ENCODE measurements at regions not wholly inside any gene's neighbourhood (a gene's known extent, or its start where the extent isn't known, plus 50 kb on each side); places are given as distances from the start of the nearest gene placed in this dataset.

DNA sequence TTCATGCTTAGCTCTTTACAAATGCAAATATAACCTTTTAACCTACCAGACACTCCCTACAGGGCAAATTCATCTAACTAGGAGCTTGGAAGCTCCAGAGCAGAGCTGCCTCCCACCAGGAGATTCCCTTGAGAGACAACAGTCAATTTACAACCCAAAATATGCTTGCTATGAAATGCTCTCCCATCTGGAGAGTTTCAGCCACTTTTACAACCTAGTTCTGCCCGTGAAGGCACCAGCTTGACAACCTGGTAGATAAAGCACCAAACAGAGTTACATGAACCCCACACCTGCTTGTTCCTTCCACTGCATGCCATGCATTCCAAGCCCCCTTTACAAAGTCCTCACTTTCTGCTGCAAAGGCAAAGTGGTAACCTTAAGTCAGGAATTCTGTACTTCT, 215.3 kb upstream of the KIF2B start (continued):
- TF ChIP-seq CSRNP3 (CRISPR knock-in tag; IDR thresholded peaks at IDR 0.05) (no peak), OSR1 (CRISPR knock-in tag; IDR thresholded peaks at IDR 0.05) (no peak)
- TF ChIP-seq, protein P1, sequence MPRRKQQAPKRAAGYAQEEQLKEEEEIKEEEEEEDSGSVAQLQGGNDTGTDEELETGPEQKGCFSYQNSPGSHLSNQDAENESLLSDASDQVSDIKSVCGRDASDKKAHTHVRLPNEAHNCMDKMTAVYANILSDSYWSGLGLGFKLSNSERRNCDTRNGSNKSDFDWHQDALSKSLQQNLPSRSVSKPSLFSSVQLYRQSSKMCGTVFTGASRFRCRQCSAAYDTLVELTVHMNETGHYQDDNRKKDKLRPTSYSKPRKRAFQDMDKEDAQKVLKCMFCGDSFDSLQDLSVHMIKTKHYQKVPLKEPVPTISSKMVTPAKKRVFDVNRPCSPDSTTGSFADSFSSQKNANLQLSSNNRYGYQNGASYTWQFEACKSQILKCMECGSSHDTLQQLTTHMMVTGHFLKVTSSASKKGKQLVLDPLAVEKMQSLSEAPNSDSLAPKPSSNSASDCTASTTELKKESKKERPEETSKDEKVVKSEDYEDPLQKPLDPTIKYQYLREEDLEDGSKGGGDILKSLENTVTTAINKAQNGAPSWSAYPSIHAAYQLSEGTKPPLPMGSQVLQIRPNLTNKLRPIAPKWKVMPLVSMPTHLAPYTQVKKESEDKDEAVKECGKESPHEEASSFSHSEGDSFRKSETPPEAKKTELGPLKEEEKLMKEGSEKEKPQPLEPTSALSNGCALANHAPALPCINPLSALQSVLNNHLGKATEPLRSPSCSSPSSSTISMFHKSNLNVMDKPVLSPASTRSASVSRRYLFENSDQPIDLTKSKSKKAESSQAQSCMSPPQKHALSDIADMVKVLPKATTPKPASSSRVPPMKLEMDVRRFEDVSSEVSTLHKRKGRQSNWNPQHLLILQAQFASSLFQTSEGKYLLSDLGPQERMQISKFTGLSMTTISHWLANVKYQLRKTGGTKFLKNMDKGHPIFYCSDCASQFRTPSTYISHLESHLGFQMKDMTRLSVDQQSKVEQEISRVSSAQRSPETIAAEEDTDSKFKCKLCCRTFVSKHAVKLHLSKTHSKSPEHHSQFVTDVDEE (CRISPR knock-in tag; IDR thresholded peaks at IDR 0.05) = no peak

DNA sequence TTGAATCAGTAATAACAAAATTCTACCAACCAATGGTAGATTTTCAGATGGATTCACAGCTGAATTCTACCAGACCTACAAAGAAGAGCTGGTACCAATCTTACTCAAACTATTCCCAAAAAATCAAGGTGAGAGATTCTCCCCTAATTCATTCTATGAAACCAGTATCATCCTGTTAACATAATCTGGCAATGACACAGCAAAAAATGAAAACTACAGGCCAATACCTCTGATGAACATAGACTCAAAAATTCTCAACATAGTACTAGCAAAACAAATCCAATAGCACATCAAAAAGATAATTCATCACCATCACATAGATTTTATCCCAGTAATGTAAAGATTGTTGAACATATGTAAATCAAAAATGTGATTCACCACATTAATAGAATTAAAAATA, 234.4 kb upstream of the KIF2B start:
- ATAC-seq = no peak
- TF ChIP-seq ARNTL (CRISPR knock-in tag; IDR thresholded peaks at IDR 0.05; ENCODE audit: borderline replicate concordance, low read depth) = no peak
- no peak for TF ChIP-seq CSDC2 (CRISPR knock-in tag; IDR thresholded peaks at IDR 0.05)
- no peak for TF ChIP-seq ZNF565 (CRISPR knock-in tag; conservative IDR thresholded peaks at IDR 0.05; ENCODE audit: low read depth)
- TF ChIP-seq ZFP30 (CRISPR knock-in tag; IDR thresholded peaks at IDR 0.05) = no peak
- TF ChIP-seq ZFP3 (CRISPR knock-in tag; IDR thresholded peaks at IDR 0.05) = no peak
- TF ChIP-seq CREB5 (CRISPR knock-in tag; IDR thresholded peaks at IDR 0.05; ENCODE audit: low read depth) = no peak
- no peak for TF ChIP-seq POU6F1 (CRISPR knock-in tag; IDR thresholded peaks at IDR 0.05; ENCODE audit: borderline replicate concordance, low read depth)
- TF ChIP-seq ZNF8 (CRISPR knock-in tag; IDR thresholded peaks at IDR 0.05) = no peak
- no peak for TF ChIP-seq ESRRG (CRISPR knock-in tag; IDR thresholded peaks at IDR 0.05)
- TF ChIP-seq CSRNP3 (CRISPR knock-in tag; IDR thresholded peaks at IDR 0.05) = no peak
- TF ChIP-seq, protein P1 (CRISPR knock-in tag; IDR thresholded peaks at IDR 0.05) = no peak
- no peak for TF ChIP-seq RARB (CRISPR knock-in tag; IDR thresholded peaks at IDR 0.05)
- no peak for TF ChIP-seq ISL1 (CRISPR knock-in tag; IDR thresholded peaks at IDR 0.05)
- TF ChIP-seq ZC3H10 (CRISPR knock-in tag; IDR thresholded peaks at IDR 0.05) = no peak
- no peak for TF ChIP-seq GLIS3 (CRISPR knock-in tag; IDR thresholded peaks at IDR 0.05)
- TF ChIP-seq SNAI2 (CRISPR knock-in tag; IDR thresholded peaks at IDR 0.05) = no peak
- TF ChIP-seq TCF4 (CRISPR knock-in tag; IDR thresholded peaks at IDR 0.05; ENCODE audit: borderline replicate concordance) = no peak
- no peak for TF ChIP-seq ZNF70 (CRISPR knock-in tag; IDR thresholded peaks at IDR 0.05)
- TF ChIP-seq TOX (CRISPR knock-in tag; IDR thresholded peaks at IDR 0.05; ENCODE audit: borderline replicate concordance) = no peak

Measured in SK-N-SH treated with all-trans-retinoic acid at 6 μM for 48 hours (cell line).